GM10248 (cell line): ENCODE measurements at regions not wholly inside any gene's neighbourhood (a gene's known extent, or its start where the extent isn't known, plus 50 kb on each side); places are given as distances from the start of the nearest gene placed in this dataset.

Source experiments
- CTCF ChIA-PET: fragments of 300-600 bp; sonication (Branson Sonifier 250); formaldehyde crosslinking; extraction: SDS; loops from one replicate; lab custom pipeline; 2021; ENCODE audit warnings: antibody characterized with exemption; lab: Yijun Ruan, JAX
- POLR2A ChIA-PET: fragments of 350-650 bp; sonication (Branson Sonifier 250); formaldehyde crosslinking; extraction: SDS; loops from one replicate; lab custom pipeline; 2020; ENCODE audit warnings: antibody characterized with exemption; lab: Yijun Ruan, JAX
- DNase-seq: peaks from one replicate; pipeline ENCODE4 v3.0.0; 2012; ENCODE audit errors: extremely low spot score
- CTCF ChIP-seq: IDR thresholded peaks from 2 replicates; pipeline ENCODE4 v1.5.1; 2012; ENCODE audit warnings: mild to moderate bottlenecking, low read depth; ENCODE audit errors: extremely low read depth, missing control alignments, control extremely low read depth

- TF ChIP-seq CTCF = no peak
- CTCF ChIA-PET = no interaction called here
- POLR2A ChIA-PET = no interaction called here
- DNase-seq = no peak
These were observed 235.0 kb upstream of the ERCC4 start for GRCh38 chr16:13684819-13685563.

GRCh38 chr16:13696017-13696416 lies 223.9 kb upstream of the ERCC4 start:
- DNase-seq = no peak
- POLR2A ChIA-PET = no interaction called here
- CTCF ChIA-PET = no interaction called here
- no peak for TF ChIP-seq CTCF

- POLR2A ChIA-PET = no interaction called here
- no peak for DNase-seq
- CTCF ChIA-PET = no interaction called here
- no peak for TF ChIP-seq CTCF
These were observed 222.9 kb upstream of the ERCC4 start for GRCh38 chr16:13697013-13697412.

- TF ChIP-seq CTCF = no peak
- CTCF ChIA-PET = no interaction called here
- POLR2A ChIA-PET = no interaction called here
- no peak for DNase-seq
These were observed 222.4 kb upstream of the ERCC4 start for GRCh38 chr16:13697568-13697967.

- POLR2A ChIA-PET = no interaction called here
- no peak for DNase-seq
- CTCF ChIA-PET = no interaction called here
- TF ChIP-seq CTCF = no peak
These were observed 217.3 kb upstream of the ERCC4 start for GRCh38 chr16:13702614-13703013.

GRCh38 chr16:13708347-13709120 lies 211.4 kb upstream of the ERCC4 start:
- CTCF ChIA-PET = no interaction called here
- TF ChIP-seq CTCF = no peak
- no peak for DNase-seq
- POLR2A ChIA-PET = no interaction called here
